SH-SY5Y (cell line): ENCODE measurements at regions not wholly inside any gene's neighbourhood (a gene's known extent, or its start where the extent isn't known, plus 50 kb on each side); places are given as distances from the start of the nearest gene placed in this dataset.

Experiments used
- GATA2 ChIP-seq: IDR thresholded peaks from 2 replicates; pipeline ENCODE4 v1.6.1; 2011; ENCODE audit warnings: mild to moderate bottlenecking, low read depth, low read length
- GATA3 ChIP-seq: IDR thresholded peaks from 2 replicates; pipeline ENCODE4 v1.6.1; 2011; ENCODE audit warnings: low read depth, mild to moderate bottlenecking, low read length, moderate library complexity

GRCh38 chr6:130527173-130527572, 161.4 kb downstream of the TMEM200A start:
- TF ChIP-seq GATA2 (no peak), GATA3 (no peak)
